ENCODE measurements at regions not wholly inside any gene's neighbourhood (a gene's known extent, or its start where the extent isn't known, plus 50 kb on each side); places are given as distances from the start of the nearest gene placed in this dataset.

GRCh38 chr2:114139542-114139941, 249.7 kb downstream of the ACTR3 start:
- no peak for DNase-seq

DNA sequence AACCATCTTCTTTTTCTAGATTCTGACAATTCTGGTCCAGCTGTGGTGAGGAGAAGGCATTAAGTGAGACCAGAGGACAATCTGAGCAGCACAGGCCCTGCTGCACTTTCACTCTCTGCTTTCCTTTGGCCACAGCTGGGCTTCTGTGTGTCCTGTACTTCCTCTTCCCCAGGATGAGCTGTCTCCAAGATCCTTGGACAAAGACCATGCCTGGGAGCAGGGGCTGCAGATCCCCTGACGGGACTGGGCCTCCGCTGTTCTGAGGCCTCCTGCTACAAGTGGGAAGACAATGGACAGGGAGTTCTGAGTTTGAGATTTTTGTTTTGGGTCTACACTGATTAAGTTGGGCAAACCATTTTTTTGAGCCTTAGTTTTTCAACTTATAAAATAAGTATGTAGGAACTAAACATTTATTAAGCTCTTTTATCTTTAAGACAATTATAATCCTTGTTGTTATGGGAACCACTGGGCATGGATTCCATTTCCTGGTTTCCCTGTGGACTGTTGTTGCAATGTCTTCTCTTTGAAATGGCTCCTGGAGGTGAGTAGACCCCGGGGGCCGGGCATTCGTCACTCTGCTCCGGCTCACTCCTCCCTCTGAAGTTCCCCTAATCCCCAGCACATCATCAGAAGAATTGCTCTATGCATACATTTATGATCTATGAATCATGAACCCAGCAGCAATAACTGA, 266.6 kb downstream of the ACTR3 start:
- no peak for DNase-seq

DNA sequence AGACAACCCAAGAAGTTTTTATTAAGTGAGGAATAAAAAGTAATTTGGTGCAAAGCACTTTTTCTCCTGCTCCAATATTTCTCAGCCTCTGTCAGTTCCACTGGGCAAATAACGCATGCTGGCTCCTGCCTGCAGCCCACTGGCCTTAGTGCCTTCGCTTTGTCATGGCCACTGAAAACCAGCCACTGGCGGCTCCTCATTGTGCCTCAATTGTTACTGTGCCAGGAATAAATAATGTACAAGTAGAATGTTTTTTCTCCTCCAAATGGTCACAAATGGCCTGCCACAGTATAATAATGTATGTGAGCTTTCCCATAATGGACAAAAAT, 267.1 kb downstream of the ACTR3 start:
- no peak for DNase-seq

GRCh38 chr2:114160263-114160981, 270.5 kb downstream of the ACTR3 start:
- DNase-seq = no peak

- no peak for DNase-seq
Measured at GRCh38 chr2:114161371-114161770, 271.5 kb downstream of the ACTR3 start.

DNA sequence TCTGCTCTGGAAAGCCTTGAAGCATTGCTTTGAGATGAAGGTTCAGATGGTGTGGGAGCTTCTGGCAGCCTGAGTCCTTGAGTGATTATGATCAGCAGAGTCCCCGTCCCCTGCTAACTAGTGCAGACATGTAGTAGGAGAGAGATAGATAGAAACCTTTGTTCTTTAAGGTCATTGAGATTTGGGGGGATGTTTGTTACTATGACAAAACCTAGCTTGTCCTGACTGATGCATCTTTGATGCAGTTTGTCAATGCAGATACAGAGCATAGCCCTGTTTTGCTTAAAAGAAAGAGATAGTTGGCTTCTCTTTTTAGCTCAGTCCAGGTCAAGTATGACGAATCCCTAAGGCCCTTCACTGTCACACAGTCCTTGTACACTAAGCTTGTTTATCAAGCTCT, 274.6 kb upstream of the DPP10 start:
- DNase-seq = no peak

DNA sequence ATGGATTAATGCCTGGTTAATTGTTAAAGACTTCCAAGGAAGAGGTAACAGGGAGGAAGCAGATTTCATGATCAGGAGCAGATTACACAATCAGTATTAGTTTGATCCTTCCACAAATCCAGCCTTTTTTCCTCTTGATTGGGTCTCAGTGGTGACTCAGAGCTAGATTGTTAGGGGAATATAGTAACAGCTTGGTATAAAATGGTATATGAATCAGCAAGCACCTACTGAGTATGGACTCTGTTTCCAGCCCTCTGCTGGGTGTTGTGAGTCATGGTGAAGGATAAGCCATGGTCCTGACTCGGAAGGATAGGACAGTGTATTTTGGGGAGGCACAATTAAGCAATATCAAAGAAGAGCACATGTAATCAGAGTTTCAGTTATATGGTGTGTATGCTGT, 272.4 kb upstream of the DPP10 start:
- no peak for DNase-seq

DNA sequence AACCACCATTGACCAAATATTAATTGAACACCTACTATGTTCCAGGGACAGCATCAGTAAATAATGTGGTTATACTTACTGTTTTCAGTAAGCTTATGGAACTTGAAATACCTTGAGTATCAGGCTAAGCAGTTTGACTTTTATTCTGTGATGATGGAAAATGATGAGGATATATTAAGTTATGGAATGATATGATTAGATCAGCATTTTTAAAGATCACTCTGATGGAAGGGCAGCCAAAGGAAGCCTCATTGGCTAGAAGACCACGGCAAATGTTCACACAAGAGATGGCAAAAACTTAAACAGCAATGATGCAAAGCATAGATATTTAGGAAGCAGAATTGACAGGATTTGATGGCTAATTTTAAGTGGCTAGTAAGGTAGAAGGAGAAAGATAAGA, 266.9 kb upstream of the DPP10 start:
- no peak for DNase-seq

GRCh38 chr2:114185501-114185900, 256.9 kb upstream of the DPP10 start:
- no peak for DNase-seq

- no peak for DNase-seq
Measured at GRCh38 chr2:114192362-114192761, 250.1 kb upstream of the DPP10 start.

DNA sequence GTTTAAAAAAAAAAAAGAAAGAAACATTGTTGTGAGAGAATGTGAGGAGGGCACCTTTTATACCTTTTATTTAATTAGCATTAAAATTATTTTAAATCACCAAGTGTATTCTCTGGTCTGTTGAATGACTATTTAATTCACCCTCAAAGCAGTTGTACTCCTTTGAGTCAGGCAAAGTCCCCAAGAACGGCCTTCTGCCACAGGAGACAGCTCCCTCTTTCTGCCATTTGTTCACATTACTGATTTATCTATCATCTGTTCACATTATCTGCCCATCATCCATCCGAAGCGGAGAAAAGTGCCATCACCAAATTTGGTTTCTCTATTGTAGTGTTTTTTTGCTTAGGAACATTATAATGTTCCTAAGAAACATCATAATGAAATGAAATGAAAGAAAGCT, 240.7 kb upstream of the DPP10 start:
- no peak for DNase-seq

DNA sequence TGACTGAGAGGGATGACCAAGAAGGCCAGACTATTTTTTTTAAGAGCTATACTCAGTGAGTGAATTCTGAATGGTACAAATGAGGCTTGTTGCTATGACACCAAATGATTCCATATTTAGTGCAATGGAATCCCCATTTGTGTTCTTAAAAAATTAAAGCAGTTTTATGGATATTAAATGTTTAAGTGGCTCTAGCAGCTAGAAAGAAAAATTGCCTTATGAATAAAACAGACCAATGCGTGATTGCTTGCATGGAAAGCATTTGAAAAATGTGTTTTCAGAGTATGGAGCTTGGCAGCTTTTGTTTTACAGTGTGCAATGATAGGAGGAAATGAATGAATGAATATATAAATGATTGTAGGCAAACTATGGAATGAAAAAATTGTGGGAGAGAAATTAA, 238.8 kb upstream of the DPP10 start:
- DNase-seq = no peak

DNA sequence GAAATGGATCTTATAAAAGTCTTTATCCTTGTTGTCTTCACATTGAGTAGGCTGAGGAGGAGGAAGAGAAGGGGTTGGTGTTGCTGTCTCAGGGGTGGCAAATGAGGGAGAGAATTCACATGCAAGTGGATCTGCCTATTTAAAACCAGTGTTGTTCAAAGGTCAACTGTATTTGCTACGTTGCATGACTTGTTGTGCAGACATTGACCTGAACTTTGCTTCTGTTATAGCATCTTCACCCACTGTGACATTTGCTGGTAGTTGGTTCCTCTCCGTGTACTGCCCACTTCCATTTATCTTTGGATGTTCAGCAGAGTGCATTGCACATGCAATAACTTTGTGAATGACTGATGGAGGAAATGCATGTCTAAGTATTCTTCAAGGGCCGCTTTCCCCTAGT, 228.6 kb upstream of the DPP10 start:
- no peak for DNase-seq

DNA sequence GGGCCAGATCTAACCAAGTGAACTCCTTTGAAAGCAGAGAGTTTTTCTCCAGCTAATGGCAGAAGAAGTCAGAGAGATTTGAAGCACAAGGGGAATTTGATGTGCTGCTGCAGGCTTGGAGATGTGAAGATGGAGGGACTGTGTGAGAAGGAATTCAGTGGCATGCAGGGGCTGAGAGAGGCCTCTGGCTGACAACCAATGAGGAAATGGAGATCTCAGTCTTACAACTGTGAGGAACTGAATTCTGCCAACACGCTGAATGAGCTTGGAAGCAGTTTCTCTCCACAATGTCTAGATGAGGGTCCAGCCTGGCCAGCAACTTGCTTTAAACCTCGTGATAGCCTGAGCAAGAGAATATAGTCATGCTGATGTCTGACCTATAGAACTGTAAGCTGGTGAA, 224.1 kb upstream of the DPP10 start:
- DNase-seq = no peak

DNA sequence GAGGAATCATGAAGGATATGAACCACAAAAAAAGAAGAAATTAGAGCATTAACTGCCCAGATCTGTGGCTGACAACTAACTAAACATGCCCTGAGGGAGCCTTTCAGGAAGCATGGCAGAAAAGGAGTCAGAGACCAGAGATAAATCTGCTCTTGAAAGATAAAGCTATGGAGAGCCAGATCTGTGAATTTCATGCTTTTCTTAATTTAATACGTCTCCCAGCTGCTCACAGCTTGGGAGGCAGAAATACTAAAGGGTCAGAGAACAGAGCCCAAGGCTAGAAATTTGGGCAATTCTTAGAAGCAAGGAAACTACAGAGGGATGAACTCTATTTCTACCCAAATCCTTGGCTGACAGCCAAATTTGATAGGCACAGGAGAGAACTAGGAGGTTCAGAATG, 223.0 kb upstream of the DPP10 start:
- no peak for DNase-seq

DNA sequence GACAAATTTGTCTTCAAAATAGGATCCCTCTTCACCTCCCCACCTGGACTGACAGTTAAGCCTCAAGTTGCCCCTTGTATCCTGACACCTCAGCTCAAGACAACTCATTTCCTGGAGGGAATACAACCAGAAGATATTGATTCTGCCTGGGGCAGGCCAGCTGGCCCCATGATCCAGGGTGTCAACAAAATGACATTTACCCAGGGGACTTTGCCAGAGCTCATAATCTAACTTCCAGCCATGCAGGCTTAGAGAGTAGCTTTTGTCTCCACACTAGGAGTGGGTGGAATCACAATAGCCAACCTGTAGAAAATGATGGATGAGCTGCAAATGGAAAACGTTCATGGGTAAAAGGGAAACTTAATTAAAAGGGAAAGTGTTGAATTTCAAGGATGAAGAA, 220.1 kb upstream of the DPP10 start:
- DNase-seq = no peak

- DNase-seq = no peak
Measured at GRCh38 chr2:114231921-114232320, 210.5 kb upstream of the DPP10 start.

GRCh38 chr2:114237331-114237730, 205.1 kb upstream of the DPP10 start:
- no peak for DNase-seq

DNA sequence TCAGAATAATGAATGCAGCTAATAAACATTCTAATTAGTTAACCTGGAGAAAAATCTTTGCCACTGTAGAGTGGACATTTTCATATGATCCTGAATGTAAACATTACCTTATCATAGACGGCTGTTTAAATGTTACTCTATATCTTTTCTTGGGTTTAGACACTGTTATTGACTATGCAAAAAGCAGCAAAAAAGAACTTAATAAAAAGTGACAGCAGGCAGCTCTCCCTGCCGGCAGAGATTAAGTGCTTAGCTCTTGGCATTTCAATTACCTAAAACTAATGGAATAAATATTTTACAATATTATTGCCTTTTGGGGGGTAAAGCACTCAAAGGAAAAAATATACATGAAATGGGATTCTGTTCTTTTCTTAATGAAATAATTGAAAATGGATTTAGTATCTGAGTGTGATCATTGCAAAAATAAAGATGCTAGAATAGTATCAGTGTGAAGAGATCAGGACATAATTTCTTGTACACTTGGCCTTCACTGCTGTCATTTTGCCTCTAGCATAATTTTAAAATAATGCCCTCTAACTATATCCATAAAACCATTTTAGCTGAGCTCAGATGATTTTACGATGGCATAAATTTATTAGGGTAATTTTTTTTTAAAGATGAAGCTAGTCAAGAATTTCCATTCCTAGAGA, 203.4 kb upstream of the DPP10 start:
- DNase-seq = no peak

GRCh38 chr2:114248648-114249047, 193.8 kb upstream of the DPP10 start:
- no peak for DNase-seq

DNA sequence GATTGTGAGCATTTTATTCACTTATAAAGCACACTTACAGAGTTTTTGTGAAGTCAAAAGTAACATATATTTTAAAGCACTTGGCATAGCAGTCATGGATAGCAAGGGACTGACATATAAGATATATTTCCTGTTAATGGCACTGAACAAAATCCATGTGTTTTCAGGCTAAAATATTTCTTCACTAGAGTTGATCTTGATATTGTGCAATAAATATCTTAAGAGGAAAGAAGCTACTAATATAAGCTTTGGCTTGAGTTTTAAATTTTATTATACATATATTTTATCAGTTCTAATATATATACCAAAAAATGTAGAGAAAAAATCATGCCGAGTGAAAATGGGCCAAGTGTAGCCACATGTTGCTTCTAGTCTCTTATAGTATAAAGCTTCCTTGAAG, 189.7 kb upstream of the DPP10 start:
- no peak for DNase-seq

DNA sequence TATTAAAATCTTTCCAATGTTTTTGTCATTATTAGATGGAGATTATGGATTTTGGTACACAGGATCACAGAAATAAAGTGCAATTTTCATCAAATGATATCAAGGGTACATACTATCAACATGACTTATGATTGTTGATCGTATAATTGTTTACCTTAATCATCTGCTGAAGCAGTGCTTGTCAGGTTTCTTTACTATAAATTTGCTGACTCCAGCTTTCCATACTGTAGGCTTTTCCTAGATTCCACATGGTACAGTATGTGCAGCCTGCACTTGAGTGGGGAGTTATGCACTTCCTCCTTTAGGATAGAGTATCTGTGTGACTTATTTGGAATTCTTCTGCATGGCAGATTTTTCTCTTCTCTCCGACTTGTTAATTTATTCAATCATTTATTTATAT, 187.6 kb upstream of the DPP10 start:
- no peak for DNase-seq

- no peak for DNase-seq
Measured at GRCh38 chr2:114259389-114259788, 183.1 kb upstream of the DPP10 start.

DNA sequence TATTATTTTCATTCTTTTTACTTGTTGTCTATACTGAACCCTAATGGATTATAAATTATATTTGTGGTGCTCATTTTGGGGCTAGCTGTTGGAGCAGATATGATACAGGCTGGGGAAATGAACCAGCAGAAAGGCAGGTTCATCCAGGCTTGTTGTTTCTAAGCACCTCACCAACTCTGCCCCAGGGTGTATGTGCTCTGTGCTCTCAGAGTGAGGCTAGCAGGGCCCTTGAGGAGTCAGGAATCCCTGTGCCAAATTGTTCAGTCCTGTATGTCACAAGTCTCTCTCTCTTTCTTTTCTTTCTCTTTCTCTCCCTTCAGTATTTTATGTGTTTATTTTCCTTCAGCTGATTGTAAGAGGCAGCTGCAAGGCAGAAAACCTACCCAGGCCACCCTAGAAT, 181.1 kb upstream of the DPP10 start:
- no peak for DNase-seq

- no peak for DNase-seq
Measured at GRCh38 chr2:114265261-114265660, 177.2 kb upstream of the DPP10 start.
